B cell (primary cell): ENCODE measurements at regions not wholly inside any gene's neighbourhood (a gene's known extent, or its start where the extent isn't known, plus 50 kb on each side); places are given as distances from the start of the nearest gene placed in this dataset.

Experiments
- ATAC-seq: fragments of 200-7000 bp; cut with Tn5 transposase; one replicate; pipeline ENCODE4 v1.10.0; 2021; ENCODE audit warnings: low read depth, mild to moderate bottlenecking, moderate number of reproducible peaks, moderate library complexity
- CTCF ChIA-PET: fragments of 350-600 bp; sonication (Branson Sonifier 250); formaldehyde crosslinking; loops from one replicate; lab custom pipeline; 2021; ENCODE audit warnings: antibody characterized with exemption, inconsistent platforms; lab: Charles Lee
- POLR2A ChIA-PET: fragments of 350-600 bp; sonication (Branson Sonifier 250); formaldehyde crosslinking; loops from one replicate; lab custom pipeline; 2021; ENCODE audit warnings: antibody characterized with exemption; lab: Charles Lee
- DNase-seq: peaks from one replicate; pipeline ENCODE4 v3.0.0; 2013
- H2AFZ ChIP-seq: 2 replicates; pipeline ENCODE4 v1.6.1; 2012; ENCODE audit warnings: mild to moderate bottlenecking, low read depth, low read length; ENCODE audit not compliant: insufficient read depth, poor library complexity, severe bottlenecking
- H3K27ac ChIP-seq, 2 donors: 1 replicate in 1 of 2; 2 replicates in 1 of 2; pipeline ENCODE4 v1.5.1; 2012 to 2013; ENCODE audit warnings: low read length in 2 of 2, mild to moderate bottlenecking in 2 of 2, moderate library complexity in 1 of 2
- H3K27me3 ChIP-seq, 4 experiments: fragments of 200-600 bp in 1 of 4; sonication (generic) in 1 of 4; replicated peaks in 1 of 4; 1 replicate in 2 of 4; 2 replicates in 2 of 4; pipeline versions ENCODE4 v1.6.1 to v1.7.0; 2013 to 2016; ENCODE audit warnings: low read length in 3 of 4, mild to moderate bottlenecking in 2 of 4, mixed read lengths in 1 of 4, moderate library complexity in 1 of 4; ENCODE audit not compliant: insufficient read depth in 4 of 4, control insufficient read depth in 3 of 4; ENCODE audit errors: control extremely low read depth in 1 of 4
- H3K36me3 ChIP-seq, 2 experiments: replicated peaks in 1 of 2; 1 replicate in 1 of 2; 2 replicates in 1 of 2; pipeline versions ENCODE4 v1.6.1 to v1.7.1; 2013; ENCODE audit warnings: low read length in 1 of 2; ENCODE audit not compliant: insufficient read depth in 2 of 2, control insufficient read depth in 1 of 2; ENCODE audit errors: control extremely low read depth in 1 of 2, extremely low read depth in 1 of 2
- H3K4me1 ChIP-seq, 2 donors: fragments of 200-600 bp in 1 of 2; sonication (generic) in 1 of 2; 1 replicate in 1 of 2; 2 replicates in 1 of 2; pipeline versions ENCODE4 v1.5.1 to v1.6.1; 2013 to 2017; ENCODE audit warnings: low read length in 2 of 2; ENCODE audit not compliant: control insufficient read depth in 2 of 2, insufficient read depth in 2 of 2
- H3K4me2 ChIP-seq: replicated peaks from 2 replicates; pipeline ENCODE3; 2012; ENCODE audit warnings: mild to moderate bottlenecking, low read depth, low read length; ENCODE audit not compliant: poor library complexity, severe bottlenecking
- H3K4me3 ChIP-seq, 5 experiments: fragments of 200-600 bp in 1 of 5; sonication (generic) in 1 of 5; 1 replicate in 3 of 5; 2 replicates in 2 of 5; pipeline versions ENCODE4 v1.5.1 to v1.7.0; 2011 to 2016; ENCODE audit warnings: low read length in 4 of 5, mild to moderate bottlenecking in 4 of 5, low read depth in 2 of 5, control low read depth in 1 of 5, moderate library complexity in 1 of 5; ENCODE audit not compliant: insufficient read depth in 1 of 5; ENCODE audit errors: control extremely low read depth in 1 of 5, extremely low read depth in 1 of 5
- H3K79me2 ChIP-seq: fragments of 200-600 bp; sonication (generic); one replicate; pipeline ENCODE4 v1.6.0; 2016; ENCODE audit warnings: low read length; ENCODE audit not compliant: control insufficient read depth, insufficient read depth
- H3K9ac ChIP-seq: fragments of 200-600 bp; sonication (generic); 2 replicates; pipeline ENCODE4 v1.6.1; 2017; ENCODE audit warnings: mild to moderate bottlenecking, low read length, moderate library complexity
- H3K9me3 ChIP-seq, 3 donors: one replicate each; pipeline versions ENCODE4 v1.6.1 to v1.7.1; 2013; ENCODE audit warnings: low read length in 2 of 3; ENCODE audit not compliant: control insufficient read depth in 2 of 3, insufficient read depth in 1 of 3; ENCODE audit errors: control extremely low read depth in 1 of 3
- H4K20me1 ChIP-seq: 2 replicates; pipeline ENCODE4 v1.6.0; 2012; ENCODE audit warnings: mild to moderate bottlenecking, low read length; ENCODE audit not compliant: insufficient read depth, control insufficient read depth, poor library complexity, severe bottlenecking
- H3K27ac Mint-ChIP-seq: one replicate; pipeline ENCODE4 v1.8.0; 2021; ENCODE audit warnings: mixed read lengths
- H3K27me3 Mint-ChIP-seq: one replicate; pipeline ENCODE4 v1.8.0; 2021; ENCODE audit warnings: mixed read lengths
- H3K4me1 Mint-ChIP-seq: one replicate; pipeline ENCODE4 v1.8.0; 2021; ENCODE audit warnings: mixed read lengths
- H3K4me3 Mint-ChIP-seq: one replicate; pipeline ENCODE4 v1.8.0; 2021; ENCODE audit warnings: mixed read lengths
- H3K9me3 Mint-ChIP-seq: one replicate; pipeline ENCODE4 v1.8.0; 2022; ENCODE audit warnings: mixed read lengths; ENCODE audit not compliant: insufficient read depth
- EZH2 ChIP-seq: IDR thresholded peaks from 2 replicates; pipeline ENCODE4 v1.6.1; 2012; ENCODE audit warnings: borderline replicate concordance, low read depth, mild to moderate bottlenecking, moderate library complexity, low read length; ENCODE audit not compliant: insufficient read depth, poor library complexity, severe bottlenecking
- WGBS: methylation state at CpG from one replicate; pipeline ENCODE4 v1.1.5; 2013; ENCODE audit warnings: missing lambda C conversion rate; ENCODE audit not compliant: insufficient coverage; 5-methylcytosine and 5-hydroxymethylcytosine counted together
- intact Hi-C: fragments of 100-400 bp; cut with micrococcal nuclease; formaldehyde crosslinking; loops from one replicate; pipeline ENCODE4 v1.10.0; 2022
- TF ChIP-seq, protein P1 (sequence below): fragments of 200-600 bp; IDR thresholded peaks from one replicate; pipeline ENCODE4 v1.8.0; 2022; ENCODE audit warnings: antibody characterized with exemption, mild to moderate bottlenecking

DNA sequence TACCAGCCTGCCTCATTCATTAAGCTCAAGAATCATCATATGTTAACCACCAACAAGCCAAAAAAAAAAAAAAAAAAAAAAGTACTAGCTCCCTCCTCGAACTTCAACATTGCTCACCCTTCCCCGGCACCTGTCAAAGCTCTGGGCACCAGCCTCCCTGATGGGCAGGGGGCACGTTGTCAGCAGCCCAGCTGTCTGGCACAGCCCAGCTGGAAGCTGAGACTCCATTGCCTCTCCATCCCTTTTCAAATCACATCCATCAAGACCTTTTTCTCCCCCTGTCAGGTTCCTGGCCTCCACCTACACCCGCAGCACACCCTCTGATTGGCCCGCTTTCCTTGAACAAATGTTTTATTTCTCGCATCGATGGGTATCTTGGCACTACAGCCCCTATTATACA is 913.3 kb upstream of the AUTS2 start:
- Mint-ChIP-seq H3K27ac (no peak overlapping the region), H3K4me1 (no peaks in the 10 kb centered on the region), H3K9me3 (no peaks in the 10 kb centered on the region), H3K27me3 (no peaks in the 10 kb centered on the region), H3K4me3 (no peak overlapping the region)
- intact Hi-C loops, result no loop called here
- TF ChIP-seq, protein P1, sequence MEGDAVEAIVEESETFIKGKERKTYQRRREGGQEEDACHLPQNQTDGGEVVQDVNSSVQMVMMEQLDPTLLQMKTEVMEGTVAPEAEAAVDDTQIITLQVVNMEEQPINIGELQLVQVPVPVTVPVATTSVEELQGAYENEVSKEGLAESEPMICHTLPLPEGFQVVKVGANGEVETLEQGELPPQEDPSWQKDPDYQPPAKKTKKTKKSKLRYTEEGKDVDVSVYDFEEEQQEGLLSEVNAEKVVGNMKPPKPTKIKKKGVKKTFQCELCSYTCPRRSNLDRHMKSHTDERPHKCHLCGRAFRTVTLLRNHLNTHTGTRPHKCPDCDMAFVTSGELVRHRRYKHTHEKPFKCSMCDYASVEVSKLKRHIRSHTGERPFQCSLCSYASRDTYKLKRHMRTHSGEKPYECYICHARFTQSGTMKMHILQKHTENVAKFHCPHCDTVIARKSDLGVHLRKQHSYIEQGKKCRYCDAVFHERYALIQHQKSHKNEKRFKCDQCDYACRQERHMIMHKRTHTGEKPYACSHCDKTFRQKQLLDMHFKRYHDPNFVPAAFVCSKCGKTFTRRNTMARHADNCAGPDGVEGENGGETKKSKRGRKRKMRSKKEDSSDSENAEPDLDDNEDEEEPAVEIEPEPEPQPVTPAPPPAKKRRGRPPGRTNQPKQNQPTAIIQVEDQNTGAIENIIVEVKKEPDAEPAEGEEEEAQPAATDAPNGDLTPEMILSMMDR, result no peak
- no peak for TF ChIP-seq EZH2
- WGBS, result 61% methylated on average over 3 of the region's 7 CpGs
- Histone ChIP-seq H3K9ac (no peak overlapping the region), H3K9me3 (peaks cover 0 to 9% (median 0%) of the 10 kb centered on the region in 3 donors), H3K4me2 (no peak overlapping the region), H3K79me2 (no peaks in the 10 kb centered on the region), H4K20me1 (no peaks in the 10 kb centered on the region), H3K4me1 (no peaks in the 10 kb centered on the region), H3K27me3 (no peaks in the 10 kb centered on the region), H2AFZ (no peak overlapping the region), H3K4me3 (no peak overlapping the region), H3K36me3 (no peaks in the 10 kb centered on the region), H3K27ac (no peak overlapping the region)
- DNase-seq, result no peak
- ChIA-PET POLR2A (no interaction called here), CTCF (no interaction called here)
- ATAC-seq, result no peak

DNA sequence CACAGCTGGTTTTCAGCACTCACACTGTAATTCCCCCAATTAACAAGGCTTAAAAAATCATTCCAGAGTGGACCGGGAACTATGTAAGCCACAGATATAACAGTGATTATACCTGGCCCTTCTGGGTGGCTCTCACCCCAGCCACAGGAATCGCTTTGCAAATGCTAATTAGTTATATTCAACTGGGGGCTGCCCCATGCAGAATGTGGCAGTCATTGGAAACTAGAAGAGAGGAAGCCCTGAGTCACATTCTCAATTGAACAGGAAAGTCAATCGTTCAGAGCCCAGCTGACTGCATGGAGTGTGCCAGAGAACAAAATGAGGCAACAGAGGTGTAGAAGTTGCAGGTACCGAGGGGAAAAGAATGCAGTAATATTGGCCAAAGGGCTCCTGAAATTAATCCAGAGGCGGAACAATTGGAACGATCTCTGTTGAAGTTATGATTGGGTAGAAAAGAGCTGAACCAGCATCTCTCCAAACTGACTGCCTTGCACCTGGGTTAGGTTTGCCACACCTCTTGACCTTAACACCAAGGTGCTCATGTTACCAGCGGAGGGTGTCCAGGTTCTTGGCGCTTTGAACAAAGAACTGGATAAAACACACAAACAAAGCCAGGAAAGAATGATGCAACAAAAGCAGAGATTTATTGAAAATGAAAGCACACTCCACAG is 909.7 kb upstream of the AUTS2 start:
- H3K79me2 ChIP-seq, result no peaks in the 10 kb centered on the region
- H3K9me3 ChIP-seq, result peaks cover 0 to 7% (median 0%) of the 10 kb centered on the region in 3 donors
- no peak for DNase-seq
- no peak overlapping the region for H3K9ac ChIP-seq
- H3K36me3 ChIP-seq, result no peaks in the 10 kb centered on the region
- ChIA-PET POLR2A (no interaction called here), CTCF (no interaction called here)
- intact Hi-C loops, result no loop called here
- no peaks in the 10 kb centered on the region for H3K27me3 ChIP-seq
- no peak for ATAC-seq
- WGBS, result 71% methylated on average over 8 of the region's 8 CpGs
- no peaks in the 10 kb centered on the region for H3K4me1 ChIP-seq
- H3K4me2 ChIP-seq, result no peak overlapping the region
- H3K27ac ChIP-seq, result no peak overlapping the region
- no peak overlapping the region for H3K27ac Mint-ChIP-seq
- H4K20me1 ChIP-seq, result no peaks in the 10 kb centered on the region
- no peak overlapping the region for H3K4me3 Mint-ChIP-seq
- H3K4me3 ChIP-seq, result no peak overlapping the region
- H3K4me1 Mint-ChIP-seq, result no peaks in the 10 kb centered on the region
- no peaks in the 10 kb centered on the region for H3K27me3 Mint-ChIP-seq
- TF ChIP-seq EZH2, result no peak
- TF ChIP-seq, protein P1, result no peak
- H3K9me3 Mint-ChIP-seq, result no peaks in the 10 kb centered on the region
- H2AFZ ChIP-seq, result no peak overlapping the region
